D341Med (cell line): ENCODE measurements at regions not wholly inside any gene's neighbourhood (a gene's known extent, or its start where the extent isn't known, plus 50 kb on each side); places are given as distances from the start of the nearest gene placed in this dataset.

ENCODE experiments used
- DNase-seq: peaks from one replicate; pipeline ENCODE4 v3.0.0; 2012; ENCODE audit warnings: low spot score

DNA sequence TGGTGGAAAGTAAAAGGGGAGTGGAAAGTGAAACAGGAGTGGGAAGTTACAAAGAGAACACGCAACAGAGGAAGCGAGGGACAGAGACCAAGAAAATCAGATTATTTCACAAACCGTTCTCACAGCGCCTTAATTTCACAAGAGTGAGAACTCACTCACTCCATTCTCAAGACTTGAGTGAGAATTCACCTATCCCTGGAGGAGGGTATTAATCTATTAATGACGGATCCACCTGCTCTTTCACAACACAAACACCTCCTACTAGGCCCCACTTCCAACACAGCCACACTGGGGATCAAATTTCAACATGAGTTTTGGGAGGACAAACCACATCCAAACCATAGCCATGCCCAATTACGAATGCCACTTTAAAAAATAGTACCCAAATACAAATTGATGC lies 297.6 kb downstream of the GPAM start:
- DNase-seq: no peak

DNA sequence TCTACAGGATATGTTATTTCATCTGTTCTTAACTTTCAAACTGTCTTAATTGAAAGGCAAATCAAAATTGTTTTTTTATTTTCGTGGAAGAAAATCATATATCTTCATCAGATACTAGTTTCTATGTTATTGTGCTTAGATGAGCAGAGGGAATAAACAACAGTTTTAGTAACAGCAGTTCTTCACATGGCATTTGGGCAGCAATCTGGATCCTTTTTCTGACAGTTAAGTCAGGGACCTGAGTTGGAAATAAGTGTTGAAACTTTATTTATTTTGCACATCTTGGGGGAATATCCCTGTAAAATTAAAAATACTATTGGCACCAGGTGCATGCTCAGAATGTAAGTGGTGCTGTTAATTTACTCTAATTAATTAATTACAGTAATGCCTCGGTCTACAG lies 296.3 kb downstream of the GPAM start:
- DNase-seq: no peak

DNA sequence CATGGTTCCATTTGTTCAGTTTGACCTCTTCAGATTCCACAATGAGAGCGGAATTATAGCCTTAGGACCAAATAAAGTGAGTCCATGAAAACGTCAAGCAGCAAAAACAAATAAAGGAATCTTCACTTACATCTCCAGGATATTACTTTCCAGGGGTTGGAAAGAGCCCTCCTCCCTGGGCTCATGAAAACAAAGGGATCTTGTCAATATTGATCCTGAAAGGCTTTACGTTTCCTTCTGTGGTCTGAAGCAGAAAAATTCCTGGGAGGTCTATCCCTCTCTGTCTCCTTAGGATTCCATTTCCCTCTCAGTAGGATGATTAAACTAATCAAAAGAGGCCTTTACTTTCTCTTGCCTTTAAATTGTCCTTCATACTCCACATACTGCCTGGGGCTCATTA lies 293.5 kb downstream of the GPAM start:
- no peak for DNase-seq

DNA sequence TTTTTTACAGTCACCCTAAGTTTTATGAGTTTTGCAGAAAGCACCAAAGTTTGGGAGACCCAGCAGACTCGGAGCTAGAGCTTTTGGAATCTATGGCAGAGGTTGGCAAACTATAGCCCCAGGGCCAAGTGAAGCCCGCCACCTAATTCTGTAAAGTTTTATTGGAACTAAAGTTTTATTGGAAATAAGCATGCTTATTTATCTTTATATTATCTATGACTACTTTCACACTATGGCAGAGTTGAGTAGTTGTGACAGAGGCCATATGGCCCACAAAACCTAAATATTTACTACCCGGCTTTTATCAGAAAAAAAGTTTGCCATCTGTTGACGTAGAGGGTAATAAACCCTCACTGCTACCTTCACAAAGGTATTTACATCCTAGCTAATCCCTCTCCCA lies 267.6 kb downstream of the GPAM start:
- DNase-seq: no peak

DNA sequence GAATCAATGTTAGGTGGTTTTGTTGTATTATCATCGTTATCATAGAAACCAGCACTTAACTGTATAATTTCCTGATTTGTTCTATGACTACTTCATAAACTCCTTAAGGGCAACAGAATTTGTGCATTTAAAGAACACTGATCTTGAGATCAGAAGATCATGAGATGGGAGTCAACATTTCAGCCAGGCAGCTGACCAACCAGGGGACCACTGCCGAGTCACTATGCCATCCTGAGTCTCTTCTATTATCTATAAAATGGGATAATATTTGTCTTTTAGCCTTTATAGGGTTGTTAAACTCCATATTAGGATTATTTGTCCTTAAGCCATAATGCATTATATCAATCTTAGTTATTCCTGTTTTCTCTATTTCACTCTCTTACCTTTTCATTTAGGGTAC lies 261.7 kb downstream of the GPAM start:
- no peak for DNase-seq

DNA sequence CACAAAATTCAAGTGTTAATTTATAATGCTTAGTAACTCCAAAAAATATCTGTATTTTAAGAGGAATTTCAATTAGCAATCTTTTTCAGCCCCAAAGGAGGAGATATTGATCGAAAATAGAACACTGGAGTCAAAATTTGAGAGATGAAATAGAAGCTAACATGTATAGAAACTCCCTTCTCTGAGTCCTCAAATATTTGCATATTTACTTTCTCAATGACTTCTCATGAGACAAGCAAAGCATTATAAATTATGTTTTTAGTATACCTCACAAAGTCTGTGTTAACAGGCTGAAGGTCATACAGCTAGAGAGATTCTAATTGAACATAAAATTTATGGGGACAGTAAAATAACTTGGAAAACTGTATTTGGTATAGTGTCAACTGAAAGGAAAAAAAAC lies 260.5 kb downstream of the GPAM start:
- DNase-seq: no peak

DNA sequence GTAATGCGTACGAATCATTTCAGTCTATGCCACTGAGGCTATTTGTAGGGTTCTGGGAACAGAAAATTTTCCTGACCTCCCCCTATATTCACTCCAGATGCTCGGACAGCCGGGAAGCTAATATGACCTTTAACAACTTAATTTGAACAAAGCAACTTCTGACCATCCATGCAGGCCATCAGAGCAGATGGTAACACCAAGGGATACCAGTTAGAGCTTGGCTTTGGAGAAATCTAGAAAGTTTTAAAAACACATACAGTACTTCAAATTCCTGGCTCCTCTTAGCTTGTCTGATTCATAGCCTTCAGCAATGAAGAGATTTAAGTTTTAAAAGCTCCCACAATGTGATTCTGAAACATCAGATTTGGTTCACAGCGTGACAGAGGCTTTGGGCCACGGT lies 257.3 kb downstream of the GPAM start:
- DNase-seq: no peak

DNA sequence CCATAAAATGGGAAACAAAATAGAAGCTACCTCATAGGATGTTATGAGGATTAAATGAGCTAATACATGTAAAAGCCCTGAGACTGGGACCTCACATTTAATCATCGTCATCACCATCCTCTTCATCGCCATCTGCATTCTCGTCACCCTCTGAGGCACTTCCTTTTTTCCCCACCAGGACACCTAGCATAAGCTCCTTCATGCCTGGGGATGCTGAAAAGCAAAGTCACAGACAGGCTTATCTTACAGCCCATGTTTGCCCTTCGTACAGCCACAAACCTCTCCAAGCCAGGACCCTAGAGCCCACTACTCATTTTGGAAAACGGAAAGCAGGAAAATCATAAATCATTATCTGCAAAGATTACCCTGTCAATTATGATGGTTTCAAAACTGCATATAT lies 249.6 kb downstream of the GPAM start:
- no peak for DNase-seq

DNA sequence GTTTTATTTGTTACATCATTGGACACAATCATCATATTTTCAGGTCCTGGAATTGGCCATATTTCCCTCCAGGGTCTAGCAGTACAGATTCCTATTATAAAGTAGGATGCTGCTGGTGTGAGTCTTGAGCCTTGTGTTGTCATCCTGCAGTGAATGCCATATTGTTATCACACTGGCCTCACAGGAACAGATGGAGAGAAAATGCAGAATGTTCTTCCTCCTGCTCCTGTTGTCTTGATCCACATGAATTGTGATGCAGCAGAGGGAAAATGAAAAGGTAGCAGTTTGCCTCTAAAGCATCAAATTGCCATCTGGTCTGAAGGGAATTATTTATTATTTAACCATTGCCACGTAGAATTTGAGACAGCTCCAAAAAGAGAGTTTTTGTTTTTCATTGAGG lies 248.6 kb downstream of the GPAM start:
- no peak for DNase-seq

DNA sequence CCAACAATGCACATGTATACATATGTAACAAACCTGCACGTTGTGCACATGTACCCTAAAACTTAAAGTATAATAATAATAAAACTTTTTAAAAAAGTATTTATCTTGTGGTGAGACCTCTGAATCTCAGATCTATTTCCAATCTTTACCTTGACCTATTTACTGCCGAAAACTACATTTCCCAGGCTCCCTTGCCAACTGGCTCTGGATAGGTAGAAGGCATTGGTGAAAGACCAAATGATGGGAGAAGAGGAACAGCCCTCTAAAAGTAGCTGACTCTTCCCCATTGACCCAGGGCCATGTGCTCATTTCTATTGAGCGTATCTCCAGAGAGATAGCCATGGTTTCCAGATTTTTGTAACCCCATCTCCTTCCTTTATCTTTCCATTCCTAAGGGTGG lies 247.4 kb downstream of the GPAM start:
- no peak for DNase-seq

DNA sequence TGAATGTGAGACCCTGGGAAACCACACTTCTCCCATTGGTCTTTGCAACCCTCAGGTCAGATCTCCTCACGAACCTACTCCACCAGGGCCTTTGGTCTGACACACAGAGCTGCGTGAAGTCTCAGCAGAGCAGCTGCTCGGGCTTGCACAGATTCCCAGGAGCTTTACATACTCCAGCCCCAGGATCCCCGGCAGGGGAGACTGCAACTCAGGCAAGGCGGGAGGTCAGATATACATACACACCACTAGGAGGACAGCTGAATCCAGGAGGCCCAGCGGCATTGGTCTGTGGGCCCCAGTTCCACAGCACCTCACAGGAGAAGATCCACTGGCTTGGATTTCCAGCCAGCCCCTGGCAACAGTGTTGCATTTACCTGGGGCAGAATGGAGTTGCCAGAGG lies 239.2 kb downstream of the GPAM start:
- DNase-seq: no peak

DNA sequence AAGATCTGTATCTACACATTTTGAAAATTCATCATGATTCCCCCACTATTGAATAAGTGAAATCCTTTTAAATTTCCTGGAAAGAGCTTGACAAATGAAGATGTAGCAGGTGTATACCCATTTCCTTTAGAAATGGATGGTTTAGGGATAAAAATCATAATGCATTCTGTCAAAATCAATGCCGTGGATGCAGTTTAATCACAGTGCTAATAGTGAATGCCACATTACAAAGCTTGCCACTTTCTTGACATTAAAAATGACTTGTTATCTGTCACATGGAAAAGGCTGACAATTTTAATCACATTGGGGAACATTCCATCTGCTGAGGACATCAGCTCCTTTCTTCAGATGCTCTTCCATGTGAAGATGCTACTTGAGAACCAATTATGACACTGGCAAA lies 229.6 kb downstream of the GPAM start:
- no peak for DNase-seq

DNA sequence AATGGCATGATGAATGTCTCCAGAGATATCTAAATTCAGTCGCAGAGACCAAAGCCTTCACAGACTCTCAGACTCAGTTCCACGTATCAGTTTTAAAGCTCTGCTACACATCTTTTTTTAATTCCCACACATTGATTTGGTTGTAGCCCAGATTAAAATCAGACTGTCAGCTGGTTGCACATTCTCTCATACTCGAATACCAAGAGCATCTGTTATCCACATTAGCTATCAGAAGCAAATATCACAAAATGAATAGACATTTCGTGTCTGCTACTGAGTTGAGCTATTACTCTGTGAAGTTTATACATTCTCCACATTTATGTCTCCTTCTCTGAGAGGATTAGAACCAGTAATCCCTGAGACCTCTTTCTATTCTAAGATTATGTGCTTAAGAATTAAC lies 229.2 kb downstream of the GPAM start:
- no peak for DNase-seq

DNA sequence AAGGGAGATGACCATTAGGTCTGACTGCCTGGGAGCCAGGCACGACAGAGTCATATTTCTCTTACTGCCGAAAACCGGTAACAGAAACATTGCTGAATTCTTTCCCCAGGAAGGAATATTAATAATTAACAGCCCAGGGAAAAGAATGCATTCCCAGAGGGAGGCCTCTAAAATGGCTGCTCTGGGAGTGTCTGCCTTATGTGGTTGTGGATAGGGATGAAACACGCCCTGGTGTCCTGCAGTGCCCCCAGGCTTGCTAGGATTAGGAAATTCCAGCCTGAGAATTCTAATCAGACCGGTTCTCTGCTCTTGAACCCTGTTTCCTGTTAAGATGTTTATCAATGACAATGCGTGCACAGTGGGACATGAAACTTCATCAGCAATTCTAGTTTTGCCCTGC lies 226.7 kb downstream of the GPAM start:
- no peak for DNase-seq

DNA sequence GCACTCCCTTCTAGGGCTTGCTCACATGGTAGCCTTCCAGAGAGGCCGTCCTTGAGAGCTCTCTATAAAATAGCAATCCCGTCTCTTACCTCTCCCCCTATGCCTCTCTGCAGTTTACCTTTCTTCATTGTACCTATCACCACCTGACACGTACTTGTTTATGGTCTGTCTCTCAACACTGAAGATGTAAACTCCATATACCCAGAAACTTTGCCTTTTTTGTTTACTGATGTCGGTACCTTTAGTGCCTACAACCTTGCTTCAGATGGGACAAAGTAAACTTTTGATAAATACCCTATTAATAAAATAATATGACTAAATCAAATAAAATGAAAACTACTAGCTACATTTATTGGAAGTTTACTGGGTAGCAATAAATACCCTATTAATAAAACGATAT lies 220.6 kb downstream of the GPAM start:
- DNase-seq: no peak

DNA sequence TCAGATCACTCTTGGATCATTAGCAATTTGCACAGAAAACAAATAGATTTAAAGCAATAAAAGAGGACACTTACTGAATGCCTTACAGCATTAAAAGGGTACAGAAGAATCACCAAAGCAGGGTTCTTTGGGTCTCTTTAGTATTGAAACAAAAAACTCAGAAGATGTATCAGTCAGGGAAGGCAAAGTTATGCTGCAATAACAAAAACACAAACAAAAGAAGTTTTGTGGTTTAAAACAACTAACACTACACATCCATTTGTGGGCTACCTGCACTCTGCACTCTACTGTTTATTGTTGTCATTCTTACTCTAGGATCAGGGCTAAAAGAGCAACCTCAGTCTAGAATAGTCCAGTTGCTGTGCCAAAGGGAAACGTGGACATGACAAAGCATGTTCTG lies 216.4 kb downstream of the GPAM start:
- no peak for DNase-seq

DNA sequence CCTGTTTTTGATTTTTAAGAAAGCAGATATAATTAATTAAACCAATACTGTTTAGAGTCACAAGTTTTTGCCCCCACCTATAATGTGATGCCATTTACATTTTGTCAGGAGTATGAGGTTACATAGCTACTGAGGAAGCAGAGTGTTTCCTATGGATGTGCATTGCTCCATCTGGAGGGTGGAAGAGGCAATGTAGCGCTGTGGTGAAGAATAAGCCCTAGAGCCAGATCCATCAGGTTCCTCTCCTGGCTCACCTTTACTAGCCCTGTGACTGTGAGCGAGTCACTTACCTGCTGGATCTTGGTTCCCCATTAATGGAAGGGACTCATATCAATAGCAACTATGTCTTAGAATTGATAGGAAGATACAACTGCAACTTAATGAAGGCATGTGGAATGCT lies 216.0 kb downstream of the GPAM start:
- DNase-seq: no peak

DNA sequence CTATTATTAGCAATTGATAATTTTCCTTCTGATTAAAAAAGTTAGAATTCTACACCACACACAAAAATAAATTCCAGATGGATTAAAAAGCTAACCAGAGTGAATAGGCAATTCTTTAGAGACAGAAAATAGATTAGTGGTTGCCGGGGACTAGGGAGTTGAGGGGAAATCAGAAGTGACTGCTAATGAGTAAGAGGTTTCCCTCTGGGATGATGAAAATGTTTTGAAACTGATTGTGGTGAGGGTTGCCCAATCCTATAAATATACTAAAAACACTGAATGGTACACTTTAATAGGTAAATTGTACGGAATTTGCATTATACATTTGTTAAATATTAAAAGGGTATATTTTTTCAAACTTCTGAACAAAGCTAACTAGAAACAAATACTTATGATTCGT lies 214.9 kb downstream of the GPAM start:
- DNase-seq: no peak

DNA sequence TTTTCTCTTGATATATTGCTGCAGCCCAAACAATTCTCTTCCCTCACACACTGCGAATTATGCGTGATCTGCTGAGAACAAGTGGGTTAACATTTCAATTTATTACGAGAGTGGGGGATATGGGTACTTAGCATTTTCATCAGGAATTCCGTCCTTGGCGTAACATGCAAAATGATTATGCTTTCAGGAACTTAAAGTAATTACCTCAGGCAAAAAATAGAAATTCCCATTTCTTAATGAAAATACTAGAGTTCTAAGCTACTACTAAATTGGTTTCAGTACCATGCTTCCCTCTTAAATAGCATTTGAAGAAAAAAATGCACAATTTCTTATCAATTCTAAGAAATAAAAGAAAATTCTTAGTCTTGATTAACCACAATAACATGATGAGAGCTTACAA lies 213.5 kb downstream of the GPAM start:
- no peak for DNase-seq

DNA sequence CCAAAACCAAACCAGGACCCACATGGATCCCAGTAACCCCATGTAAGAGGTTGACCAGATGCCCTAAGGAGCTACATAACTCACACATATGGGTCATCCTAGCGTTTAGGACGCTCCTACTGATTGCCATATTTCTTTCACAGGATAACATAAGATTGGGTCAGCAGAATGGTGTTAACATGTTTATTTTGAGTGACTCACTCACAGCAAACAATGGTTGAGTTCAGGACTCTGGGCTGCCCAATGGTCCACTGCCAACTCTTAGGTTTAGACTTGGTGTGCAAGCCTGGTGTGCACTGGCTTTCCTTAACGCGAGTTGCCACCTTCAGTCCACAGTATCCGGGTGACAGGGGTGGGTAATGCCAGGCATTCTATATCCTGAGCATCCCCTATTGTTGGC lies 211.5 kb downstream of the GPAM start:
- no peak for DNase-seq

DNA sequence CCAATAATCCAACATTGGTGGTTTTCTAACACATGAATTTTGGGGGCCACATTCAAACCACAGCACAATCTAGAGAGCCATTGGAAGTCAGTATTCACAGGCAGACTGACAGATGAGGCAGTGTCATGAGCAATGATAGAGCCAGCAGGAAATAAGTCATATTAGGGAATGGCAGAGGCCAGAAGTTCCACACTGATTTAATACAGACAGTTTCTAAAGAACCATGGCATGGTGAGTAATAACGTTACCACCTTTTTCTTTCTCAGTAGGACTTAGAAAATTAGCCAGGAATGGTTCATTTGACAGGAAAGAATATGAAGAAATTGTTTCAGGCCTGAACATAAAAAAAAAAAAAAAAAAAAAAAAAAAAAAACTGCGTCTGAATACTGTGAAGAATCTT lies 210.3 kb downstream of the GPAM start:
- no peak for DNase-seq

DNA sequence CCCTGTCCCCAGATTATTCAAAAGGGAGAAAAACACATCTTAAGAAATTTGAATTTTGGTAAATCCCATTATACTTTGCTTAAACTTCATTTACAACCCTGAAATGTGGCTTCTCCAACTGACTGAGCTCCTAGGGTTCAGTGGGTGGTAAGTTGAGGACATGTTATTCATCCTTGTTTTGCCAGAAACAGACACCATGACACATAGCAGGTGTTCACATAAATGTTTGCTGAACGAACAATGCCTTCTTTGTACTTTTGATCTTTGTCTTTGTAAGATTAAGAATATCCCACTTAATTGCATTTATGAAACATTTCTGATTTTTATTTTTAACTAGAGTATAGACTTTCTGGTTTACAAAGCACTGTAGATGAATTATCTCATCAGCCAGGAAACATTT lies 209.7 kb downstream of the GPAM start:
- no peak for DNase-seq

DNA sequence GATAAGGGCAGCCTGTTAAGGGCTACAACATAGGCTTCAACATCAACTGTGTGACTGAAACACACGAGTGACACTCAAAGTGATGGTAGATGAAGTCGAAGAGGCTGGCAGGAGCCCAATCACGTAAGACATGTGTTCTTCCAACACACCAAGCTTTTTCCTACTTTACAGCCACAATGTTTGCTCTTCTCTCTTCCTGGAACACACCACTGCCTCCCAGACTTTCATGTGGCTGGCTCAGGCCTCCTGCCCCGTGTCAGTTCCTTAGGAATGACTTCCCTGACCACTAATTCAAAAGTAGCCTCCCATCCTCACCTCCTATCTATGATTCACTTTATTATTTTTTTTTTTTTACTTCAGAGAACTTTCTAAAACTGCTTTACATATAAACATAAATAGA lies 209.2 kb downstream of the GPAM start:
- DNase-seq: no peak

DNA sequence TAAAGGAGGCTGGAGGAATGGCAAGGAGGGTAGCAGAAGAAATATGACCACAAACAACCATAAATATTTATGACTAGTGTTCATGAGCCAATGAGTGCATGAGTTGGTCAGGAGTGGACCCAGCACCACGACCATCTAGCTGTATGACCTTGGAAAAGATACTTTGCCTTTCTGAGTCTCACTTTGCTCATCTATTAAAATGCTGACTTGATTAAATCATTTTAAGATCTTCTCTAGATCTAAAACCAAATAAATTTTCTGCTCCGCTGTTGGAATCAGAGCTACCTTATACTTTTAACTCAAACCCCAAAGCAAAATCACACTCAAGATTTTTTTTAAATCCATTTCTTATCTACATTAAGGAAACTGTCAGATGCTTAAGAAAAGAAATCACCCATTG lies 207.0 kb downstream of the GPAM start:
- DNase-seq: no peak

DNA sequence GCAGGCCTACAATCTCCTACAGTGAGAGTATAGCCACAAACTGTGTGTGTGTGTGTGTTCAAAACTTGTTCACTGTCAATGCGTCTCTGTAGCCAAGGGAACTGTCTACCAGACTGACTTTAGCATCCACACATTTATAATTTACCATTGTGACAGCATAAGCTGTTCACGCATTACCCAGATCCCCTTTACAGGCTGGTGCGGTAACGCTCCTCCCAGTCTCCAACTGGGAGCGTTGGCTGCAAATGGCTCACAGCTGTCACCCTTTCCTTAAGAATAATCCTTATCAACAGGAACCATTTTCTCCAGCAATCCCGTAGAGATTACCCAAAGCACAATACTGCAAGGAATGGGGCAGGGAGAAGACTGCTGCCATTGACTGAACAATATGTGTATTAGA lies 199.5 kb downstream of the GPAM start:
- peak; percentile 61 for DNase-seq

DNA sequence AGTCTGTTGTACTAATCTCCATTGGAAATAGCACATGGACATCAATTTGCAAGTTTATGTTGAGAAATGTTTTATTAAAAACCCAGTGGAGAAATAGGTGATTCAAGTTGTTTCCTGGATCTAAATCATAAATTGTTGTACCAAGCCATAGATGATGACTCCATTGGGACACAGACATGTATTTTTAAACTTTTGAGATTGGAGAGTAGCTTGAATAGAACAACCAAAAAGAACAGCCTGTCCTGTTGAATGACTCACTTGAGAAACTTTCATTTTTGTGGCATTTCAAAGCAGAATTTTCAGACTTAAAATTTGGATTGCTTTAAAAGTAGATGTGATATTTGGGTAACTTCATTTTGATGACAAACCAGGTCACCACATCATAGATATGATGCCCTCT lies 197.5 kb downstream of the GPAM start:
- DNase-seq: no peak
